HG02943 (cell line): ENCODE measurements at regions not wholly inside any gene's neighbourhood (a gene's known extent, or its start where the extent isn't known, plus 50 kb on each side); places are given as distances from the start of the nearest gene placed in this dataset.
"Not testable (repeated sequence)": the region's sequence is repeated elsewhere in the genome, so short reads cannot be mapped to it uniquely, and the experiment has no call there.

Experiments used
- ATAC-seq: cut with Tn5 transposase; IDR thresholded peaks from one replicate; pipeline ENCODE4 v1.9.1; 2021; ENCODE audit warnings: mild to moderate bottlenecking, low read depth, moderate library complexity; ENCODE audit not compliant: unreplicated experiment

- ATAC-seq: not testable (repeated sequence)
Measured at GRCh38 chr5:101283938-101284337, 380.9 kb upstream of the ST8SIA4 start.

- no peak for ATAC-seq
Measured at GRCh38 chr5:101278917-101279316, 375.8 kb upstream of the ST8SIA4 start.

- ATAC-seq: no peak
Measured at GRCh38 chr5:101278011-101278687, 375.1 kb upstream of the ST8SIA4 start.

GRCh38 chr5:101271945-101272344, 368.9 kb upstream of the ST8SIA4 start:
- no peak for ATAC-seq

- ATAC-seq: no peak
Measured at GRCh38 chr5:101271416-101271815, 368.3 kb upstream of the ST8SIA4 start.

GRCh38 chr5:101260857-101261256, 357.8 kb upstream of the ST8SIA4 start:
- no peak for ATAC-seq

- no peak for ATAC-seq
Measured at GRCh38 chr5:101253096-101253495, 350.0 kb upstream of the ST8SIA4 start.

- no peak for ATAC-seq
Measured at GRCh38 chr5:101244621-101245020, 341.5 kb upstream of the ST8SIA4 start.

GRCh38 chr5:101212942-101213514, 309.9 kb upstream of the ST8SIA4 start:
- ATAC-seq: no peak

- ATAC-seq: no peak
Measured at GRCh38 chr5:101206534-101206933, 303.5 kb upstream of the ST8SIA4 start.

- ATAC-seq: not testable (repeated sequence)
Measured at GRCh38 chr5:101205065-101205464, 302.0 kb upstream of the ST8SIA4 start.

- not testable (repeated sequence) for ATAC-seq
Measured at GRCh38 chr5:101180365-101180764, 277.3 kb upstream of the ST8SIA4 start.

- ATAC-seq: no peak
Measured at GRCh38 chr5:101176605-101177004, 273.5 kb upstream of the ST8SIA4 start.

- ATAC-seq: no peak
Measured at GRCh38 chr5:101174981-101175380, 271.9 kb upstream of the ST8SIA4 start.

GRCh38 chr5:101163088-101163487, 260.0 kb upstream of the ST8SIA4 start:
- ATAC-seq: no peak

- no peak for ATAC-seq
Measured at GRCh38 chr5:101160002-101160401, 256.9 kb upstream of the ST8SIA4 start.

- ATAC-seq: no peak
Measured at GRCh38 chr5:101159006-101159405, 255.9 kb upstream of the ST8SIA4 start.

GRCh38 chr5:101153526-101153925, 250.4 kb upstream of the ST8SIA4 start:
- ATAC-seq: no peak

GRCh38 chr5:101143526-101143925, 240.4 kb upstream of the ST8SIA4 start:
- no peak for ATAC-seq

GRCh38 chr5:101142102-101142501, 239.0 kb upstream of the ST8SIA4 start:
- ATAC-seq: no peak

- ATAC-seq: no peak
Measured at GRCh38 chr5:101136454-101136853, 233.4 kb upstream of the ST8SIA4 start.

GRCh38 chr5:101123363-101123762, 220.3 kb upstream of the ST8SIA4 start:
- no peak for ATAC-seq
